ENCODE measurements at regions not wholly inside any gene's neighbourhood (a gene's known extent, or its start where the extent isn't known, plus 50 kb on each side); places are given as distances from the start of the nearest gene placed in this dataset.

GRCh38 chr7:97405835-97406234 is 288.3 kb downstream of the SDHAF3 start:
- Mint-ChIP-seq H3K36me3 (no peaks in the 10 kb centered on the region), H3K27me3 (ENCODE audit: low read depth) (no peaks in the 10 kb centered on the region), H3K27ac (no peak overlapping the region), H3K4me3 (no peak overlapping the region), H3K4me1 (peaks cover 2% of the 10 kb centered on the region; the same call in 1 of the 2 replicates), H3K9me3 (no peaks in the 10 kb centered on the region)
- ATAC-seq, result no peak
- ChIA-PET POLR2A (no interaction called here), CTCF (interaction anchor here (1.4 kb wide), 1 partner anchor 430 kb away, joined by 3 read pairs; no protein-coding TSS in a partner anchor)
- no peak for DNase-seq (ENCODE audit: low spot score)
- TF ChIP-seq ETV6 (CRISPR knock-in tag; IDR thresholded peaks at IDR 0.05), result no peak
- no peak for TF ChIP-seq ATF2 (CRISPR knock-in tag; IDR thresholded peaks at IDR 0.05; ENCODE audit: borderline replicate concordance, low read depth)
- no peak for TF ChIP-seq ZNF121 (CRISPR knock-in tag; IDR thresholded peaks at IDR 0.05)
- no peak for TF ChIP-seq RELA (CRISPR knock-in tag; IDR thresholded peaks at IDR 0.05; ENCODE audit: borderline replicate concordance)
- no peak for TF ChIP-seq E2F1 (CRISPR knock-in tag; IDR thresholded peaks at IDR 0.05)
- TF ChIP-seq ZNF396 (CRISPR knock-in tag; IDR thresholded peaks at IDR 0.05; ENCODE audit: borderline replicate concordance), result no peak
- TF ChIP-seq FOXP1 (CRISPR knock-in tag; IDR thresholded peaks at IDR 0.05; ENCODE audit: borderline replicate concordance), result no peak
- TF ChIP-seq E2F4 (CRISPR knock-in tag; IDR thresholded peaks at IDR 0.05; ENCODE audit: borderline replicate concordance, low read depth), result no peak
- no peak for TF ChIP-seq CREM (CRISPR knock-in tag; IDR thresholded peaks at IDR 0.05)
- TF ChIP-seq ATF1 (CRISPR knock-in tag; IDR thresholded peaks at IDR 0.05), result no peak
- TF ChIP-seq PREB (CRISPR knock-in tag; IDR thresholded peaks at IDR 0.05; ENCODE audit: borderline replicate concordance), result no peak

GRCh38 chr7:97407106-97407505 is 289.6 kb downstream of the SDHAF3 start:
- CTCF ChIA-PET, result no interaction called here

GRCh38 chr7:97409346-97409745 is 291.8 kb downstream of the SDHAF3 start:
- H3K4me3 Mint-ChIP-seq, result no peak overlapping the region
- peaks cover 2% of the 10 kb centered on the region; the same call in 1 of the 2 replicates for H3K4me1 Mint-ChIP-seq
- DNase-seq (ENCODE audit: low spot score), result no peak
- no peaks in the 10 kb centered on the region for H3K36me3 Mint-ChIP-seq
- H3K27ac Mint-ChIP-seq, result no peak overlapping the region
- CTCF ChIA-PET, result no interaction called here
- H3K27me3 Mint-ChIP-seq (ENCODE audit: low read depth), result no peaks in the 10 kb centered on the region
- ATAC-seq, result no peak
- no peaks in the 10 kb centered on the region for H3K9me3 Mint-ChIP-seq
- POLR2A ChIA-PET, result no interaction called here
- TF ChIP-seq CREM (CRISPR knock-in tag; IDR thresholded peaks at IDR 0.05), result no peak
- TF ChIP-seq ZNF121 (CRISPR knock-in tag; IDR thresholded peaks at IDR 0.05), result no peak
- TF ChIP-seq ESRRA (CRISPR knock-in tag; IDR thresholded peaks at IDR 0.05; ENCODE audit: borderline replicate concordance), result no peak
- TF ChIP-seq E2F4 (CRISPR knock-in tag; IDR thresholded peaks at IDR 0.05; ENCODE audit: borderline replicate concordance, low read depth), result no peak
- no peak for TF ChIP-seq ZNF219 (CRISPR knock-in tag; IDR thresholded peaks at IDR 0.05; ENCODE audit: borderline replicate concordance)
- TF ChIP-seq ATF6 (CRISPR knock-in tag; IDR thresholded peaks at IDR 0.05), result no peak
- TF ChIP-seq NR3C1 (CRISPR knock-in tag; conservative IDR thresholded peaks at IDR 0.05; ENCODE audit: low read depth), result no peak
- no peak for TF ChIP-seq ZMAT4 (CRISPR knock-in tag; IDR thresholded peaks at IDR 0.05)
- no peak for TF ChIP-seq ERG (CRISPR knock-in tag; IDR thresholded peaks at IDR 0.05)

More at GRCh38 chr7:97407106-97407505, 289.6 kb downstream of the SDHAF3 start:
- Mint-ChIP-seq H3K36me3 (no peaks in the 10 kb centered on the region), H3K4me1 (peaks cover 2% of the 10 kb centered on the region; the same call in 1 of the 2 replicates), H3K27ac (no peak overlapping the region), H3K27me3 (ENCODE audit: low read depth) (no peaks in the 10 kb centered on the region), H3K4me3 (no peak overlapping the region), H3K9me3 (no peaks in the 10 kb centered on the region)
- POLR2A ChIA-PET, result no interaction called here
- DNase-seq (ENCODE audit: low spot score) (no peak), ATAC-seq (no peak)
- TF ChIP-seq ATF2 (CRISPR knock-in tag; IDR thresholded peaks at IDR 0.05; ENCODE audit: borderline replicate concordance, low read depth) (no peak), SMAD4 (CRISPR knock-in tag; IDR thresholded peaks at IDR 0.05) (no peak)

Data from WTC11 (cell line).